ENCODE measurements at regions not wholly inside any gene's neighbourhood (a gene's known extent, or its start where the extent isn't known, plus 50 kb on each side); places are given as distances from the start of the nearest gene placed in this dataset.

DNA sequence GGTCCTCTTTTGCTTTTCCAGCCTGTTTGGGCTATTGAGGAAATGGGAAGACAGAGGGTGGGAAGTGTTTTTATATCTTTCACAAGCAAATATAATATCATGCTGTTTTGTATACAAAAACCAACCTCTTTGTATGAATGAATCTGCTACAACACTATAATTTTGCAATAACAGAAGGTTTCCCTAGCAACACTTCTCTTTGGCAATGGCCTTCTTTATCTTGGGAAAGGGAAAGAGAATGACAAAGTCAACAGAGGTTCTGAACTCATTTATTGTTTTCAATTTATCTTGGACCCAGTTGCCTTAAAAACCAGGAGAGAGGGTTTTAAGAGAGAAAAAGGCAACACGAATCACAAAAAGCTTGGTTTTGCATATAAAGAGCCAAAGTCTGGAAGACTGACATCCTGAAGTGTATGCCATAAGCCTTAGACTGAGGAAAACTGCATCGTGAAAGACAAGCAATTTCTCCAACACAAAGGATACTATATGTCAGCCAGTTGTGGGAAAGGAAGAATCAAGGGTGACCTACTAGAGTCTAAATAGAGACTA lies 121.8 kb upstream of the FAM241A start:
- Histone ChIP-seq H3K9me3 (no peaks in the 10 kb centered on the region), H3K4me3 (no peak overlapping the region), H3K27me3 (no peaks in the 10 kb centered on the region), H3K27ac (no peak overlapping the region), H3K4me1 (no peaks in the 10 kb centered on the region), H3K36me3 (no peaks in the 10 kb centered on the region)
- TF ChIP-seq, protein P1, sequence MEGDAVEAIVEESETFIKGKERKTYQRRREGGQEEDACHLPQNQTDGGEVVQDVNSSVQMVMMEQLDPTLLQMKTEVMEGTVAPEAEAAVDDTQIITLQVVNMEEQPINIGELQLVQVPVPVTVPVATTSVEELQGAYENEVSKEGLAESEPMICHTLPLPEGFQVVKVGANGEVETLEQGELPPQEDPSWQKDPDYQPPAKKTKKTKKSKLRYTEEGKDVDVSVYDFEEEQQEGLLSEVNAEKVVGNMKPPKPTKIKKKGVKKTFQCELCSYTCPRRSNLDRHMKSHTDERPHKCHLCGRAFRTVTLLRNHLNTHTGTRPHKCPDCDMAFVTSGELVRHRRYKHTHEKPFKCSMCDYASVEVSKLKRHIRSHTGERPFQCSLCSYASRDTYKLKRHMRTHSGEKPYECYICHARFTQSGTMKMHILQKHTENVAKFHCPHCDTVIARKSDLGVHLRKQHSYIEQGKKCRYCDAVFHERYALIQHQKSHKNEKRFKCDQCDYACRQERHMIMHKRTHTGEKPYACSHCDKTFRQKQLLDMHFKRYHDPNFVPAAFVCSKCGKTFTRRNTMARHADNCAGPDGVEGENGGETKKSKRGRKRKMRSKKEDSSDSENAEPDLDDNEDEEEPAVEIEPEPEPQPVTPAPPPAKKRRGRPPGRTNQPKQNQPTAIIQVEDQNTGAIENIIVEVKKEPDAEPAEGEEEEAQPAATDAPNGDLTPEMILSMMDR (IDR thresholded peaks at IDR 0.05): no peak
- DNase-seq (ENCODE audit: low spot score in 2 of 2): no peak
- intact Hi-C loops (cut with DNase I): no loop called here

DNA sequence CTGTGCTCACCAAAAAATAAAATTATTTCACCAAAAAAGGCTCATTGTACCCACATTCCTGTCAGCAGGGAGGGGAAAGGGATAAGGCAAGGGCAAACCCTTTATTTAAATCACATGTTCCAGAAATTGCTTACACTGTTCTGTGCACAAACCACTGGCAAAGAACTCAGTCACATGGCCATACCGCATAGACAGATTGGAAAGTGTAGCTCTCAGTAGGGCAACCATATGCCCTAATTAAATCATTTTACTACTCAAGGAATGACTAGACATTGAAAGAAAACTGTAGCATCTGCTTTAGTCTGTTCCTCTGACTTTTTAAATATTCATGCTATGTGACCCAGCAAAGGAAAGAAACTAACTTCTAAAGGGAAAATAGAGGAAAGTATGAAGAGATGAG lies 119.2 kb upstream of the FAM241A start:
- intact Hi-C loops (cut with DNase I): no loop called here
- TF ChIP-seq, protein P1 (IDR thresholded peaks at IDR 0.05): no peak
- H3K36me3 ChIP-seq: no peaks in the 10 kb centered on the region
- H3K4me1 ChIP-seq: no peaks in the 10 kb centered on the region
- DNase-seq (ENCODE audit: low spot score in 2 of 2): no peak
- no peak overlapping the region for H3K27ac ChIP-seq
- no peaks in the 10 kb centered on the region for H3K27me3 ChIP-seq
- no peak overlapping the region for H3K4me3 ChIP-seq
- H3K9me3 ChIP-seq: no peaks in the 10 kb centered on the region

DNA sequence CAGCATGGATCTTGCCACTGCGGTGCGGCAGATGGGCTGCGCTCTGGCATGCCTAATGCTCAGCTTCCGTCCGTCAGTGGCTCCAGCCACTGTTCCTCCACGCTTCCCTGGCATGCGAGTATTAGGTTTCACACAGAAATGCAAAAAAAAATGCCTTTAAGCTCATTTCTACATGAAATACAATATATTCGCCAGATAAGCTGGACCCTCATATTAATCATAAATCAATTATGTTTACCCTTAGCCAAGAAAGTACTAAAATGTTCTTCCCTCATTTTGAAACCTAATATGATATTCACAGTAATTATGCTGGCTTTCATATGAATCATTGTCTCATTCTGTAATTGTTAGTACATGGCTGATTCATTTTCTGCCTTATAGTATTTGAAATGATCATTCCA lies 115.5 kb upstream of the FAM241A start:
- intact Hi-C loops (cut with DNase I): loop anchor here (5.0 kb wide), 1 partner anchor 387 kb away; no protein-coding TSS in a partner anchor
- no peaks in the 10 kb centered on the region for H3K9me3 ChIP-seq

DNA sequence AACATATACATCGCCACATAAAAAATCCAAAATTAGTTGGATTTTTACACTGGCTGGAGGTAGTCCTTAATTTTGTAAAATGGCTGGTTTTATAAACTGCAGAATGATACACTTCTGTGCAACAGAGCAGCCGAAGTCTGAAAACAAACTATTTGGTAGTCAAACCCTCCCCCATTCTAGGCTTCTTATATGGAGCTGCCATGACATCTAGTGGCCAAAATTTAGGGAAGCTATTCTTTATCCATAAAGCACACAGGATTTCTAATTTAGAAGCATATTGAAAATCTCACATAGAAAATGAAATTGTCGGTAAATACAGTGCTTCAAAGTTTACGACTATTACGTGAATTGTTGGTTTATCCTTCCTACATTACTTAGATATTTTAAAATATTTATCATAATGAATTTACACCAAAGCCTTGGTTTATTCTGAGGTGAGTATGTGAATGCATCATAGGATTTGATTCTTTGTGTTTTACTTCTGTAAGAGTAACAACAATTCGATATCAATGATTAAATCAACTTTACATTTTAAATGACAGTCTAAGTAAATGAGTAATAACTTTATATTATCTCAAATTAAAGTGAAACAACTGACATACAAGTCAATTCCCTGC lies 113.4 kb upstream of the FAM241A start:
- H3K4me1 ChIP-seq: no peaks in the 10 kb centered on the region
- H3K27ac ChIP-seq: no peak overlapping the region
- DNase-seq (ENCODE audit: low spot score in 2 of 2): no peak
- intact Hi-C loops (cut with DNase I): loop anchor here (5.0 kb wide), 1 partner anchor 390 kb away; no protein-coding TSS in a partner anchor
- no peaks in the 10 kb centered on the region for H3K36me3 ChIP-seq
- TF ChIP-seq, protein P1 (IDR thresholded peaks at IDR 0.05): peak; percentile 25 to 49 (median 31)
- H3K27me3 ChIP-seq: no peaks in the 10 kb centered on the region
- H3K9me3 ChIP-seq: no peaks in the 10 kb centered on the region
- no peak overlapping the region for H3K4me3 ChIP-seq

More for the DNA sequence above, 115.5 kb upstream of the FAM241A start:
- H3K36me3 ChIP-seq: no peaks in the 10 kb centered on the region
- H3K27me3 ChIP-seq: no peaks in the 10 kb centered on the region
- no peak overlapping the region for H3K4me3 ChIP-seq
- H3K27ac ChIP-seq: no peak overlapping the region
- no peak for DNase-seq (ENCODE audit: low spot score in 2 of 2)
- H3K4me1 ChIP-seq: no peaks in the 10 kb centered on the region
- TF ChIP-seq, protein P1 (IDR thresholded peaks at IDR 0.05): no peak

DNA sequence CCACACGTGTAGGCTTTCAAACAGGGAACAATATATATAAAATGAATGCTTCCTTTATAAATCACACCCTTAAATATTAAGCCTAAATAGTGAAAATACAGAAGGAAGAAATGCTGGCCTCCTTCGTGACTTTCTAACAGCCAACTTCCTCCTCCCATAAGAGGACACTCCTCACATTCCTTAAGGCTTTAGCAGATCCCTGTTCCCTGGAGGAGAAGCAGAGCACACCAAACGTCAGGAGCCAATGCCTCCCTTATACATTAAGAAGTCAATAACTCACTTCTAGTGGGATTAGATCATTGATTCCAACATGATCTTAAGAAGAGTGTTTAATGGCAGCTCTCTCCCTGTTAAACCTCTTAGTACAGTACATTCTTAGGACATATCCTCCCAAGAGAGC lies 108.4 kb upstream of the FAM241A start:
- intact Hi-C loops (cut with DNase I): no loop called here
- TF ChIP-seq, protein P1 (IDR thresholded peaks at IDR 0.05): no peak

More for the DNA sequence above, 108.4 kb upstream of the FAM241A start:
- Histone ChIP-seq H3K4me1 (no peaks in the 10 kb centered on the region), H3K9me3 (no peaks in the 10 kb centered on the region), H3K4me3 (no peak overlapping the region), H3K36me3 (no peaks in the 10 kb centered on the region), H3K27ac (no peak overlapping the region), H3K27me3 (no peaks in the 10 kb centered on the region)
- DNase-seq (ENCODE audit: low spot score in 2 of 2): no peak
